ENCODE measurements at regions not wholly inside any gene's neighbourhood (a gene's known extent, or its start where the extent isn't known, plus 50 kb on each side); places are given as distances from the start of the nearest gene placed in this dataset.

GRCh38 chr2:191572319-191572718 is 105.6 kb upstream of the NABP1 start:
- TF ChIP-seq CTCF (IDR thresholded peaks at IDR 0.05) (no peak), POLR2A (IDR thresholded peaks at IDR 0.05) (no peak)

Measured in thyroid gland (tissue), 4 donors.